HG03439 (cell line): ENCODE measurements at regions not wholly inside any gene's neighbourhood (a gene's known extent, or its start where the extent isn't known, plus 50 kb on each side); places are given as distances from the start of the nearest gene placed in this dataset.

Experiments used
- ATAC-seq: cut with Tn5 transposase; IDR thresholded peaks from one replicate; pipeline ENCODE4 v1.9.1; 2021; ENCODE audit warnings: mild to moderate bottlenecking, moderate library complexity; ENCODE audit not compliant: unreplicated experiment

- ATAC-seq = no peak
Measured at GRCh38 chr10:91127341-91128082, 93.0 kb upstream of the PCGF5 start.

- ATAC-seq = no peak
Measured at GRCh38 chr10:91135113-91135512, 85.3 kb upstream of the PCGF5 start.

- ATAC-seq = no peak
Measured at GRCh38 chr10:91137011-91137643, 83.3 kb upstream of the PCGF5 start.

DNA sequence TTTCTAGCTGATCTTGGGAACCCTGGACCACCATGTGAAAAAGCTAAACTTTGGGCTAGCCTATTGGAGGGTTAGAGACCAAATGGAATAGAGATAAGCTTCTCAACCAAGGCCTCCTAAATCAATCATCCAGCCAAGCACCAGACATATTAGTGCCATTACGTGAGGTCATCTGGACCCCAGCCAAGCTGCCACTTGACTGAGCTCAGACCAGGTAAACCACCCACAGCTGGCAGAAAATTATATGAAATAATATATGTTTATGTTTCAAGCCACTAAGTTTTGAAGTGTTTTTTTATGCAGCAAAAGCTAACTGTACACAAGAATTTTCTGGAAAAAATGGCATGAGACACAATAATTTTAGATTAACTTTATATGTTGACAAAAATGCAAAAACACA lies 82.6 kb upstream of the PCGF5 start:
- ATAC-seq = no peak

DNA sequence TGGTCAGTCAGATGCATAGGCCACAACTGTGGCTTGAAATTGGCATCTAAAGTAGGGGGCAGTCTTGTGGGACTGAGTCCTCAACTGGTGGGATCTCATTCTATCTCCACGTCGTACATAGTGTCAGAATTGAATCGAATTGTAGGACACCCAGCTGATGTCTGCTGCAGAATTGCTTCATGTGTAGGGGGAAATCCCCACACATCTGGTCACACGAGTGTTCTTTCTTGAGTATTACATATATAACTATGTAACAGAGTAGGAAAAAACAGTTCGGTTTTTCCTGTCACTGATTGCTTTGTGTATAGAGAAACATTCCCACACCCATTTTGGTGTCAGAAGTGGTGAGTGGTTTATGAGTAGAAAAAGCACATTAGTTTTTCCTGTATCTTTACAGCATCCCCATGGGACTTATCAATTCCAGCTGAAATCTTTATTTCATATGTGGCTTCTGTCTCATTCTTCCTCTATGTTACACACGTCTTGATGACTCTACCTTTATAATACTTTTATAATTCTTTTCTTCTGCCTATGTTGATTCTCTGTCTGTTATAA lies 79.4 kb upstream of the PCGF5 start:
- ATAC-seq = no peak

GRCh38 chr10:91144961-91145360 lies 75.5 kb upstream of the PCGF5 start:
- ATAC-seq = no peak

- ATAC-seq = no peak
Measured at GRCh38 chr10:91146146-91146545, 74.3 kb upstream of the PCGF5 start.

GRCh38 chr10:91149550-91149949 lies 70.9 kb upstream of the PCGF5 start:
- no peak for ATAC-seq

- no peak for ATAC-seq
Measured at GRCh38 chr10:91150631-91151030, 69.8 kb upstream of the PCGF5 start.

GRCh38 chr10:91153508-91153907 lies 67.0 kb upstream of the PCGF5 start:
- no peak for ATAC-seq

DNA sequence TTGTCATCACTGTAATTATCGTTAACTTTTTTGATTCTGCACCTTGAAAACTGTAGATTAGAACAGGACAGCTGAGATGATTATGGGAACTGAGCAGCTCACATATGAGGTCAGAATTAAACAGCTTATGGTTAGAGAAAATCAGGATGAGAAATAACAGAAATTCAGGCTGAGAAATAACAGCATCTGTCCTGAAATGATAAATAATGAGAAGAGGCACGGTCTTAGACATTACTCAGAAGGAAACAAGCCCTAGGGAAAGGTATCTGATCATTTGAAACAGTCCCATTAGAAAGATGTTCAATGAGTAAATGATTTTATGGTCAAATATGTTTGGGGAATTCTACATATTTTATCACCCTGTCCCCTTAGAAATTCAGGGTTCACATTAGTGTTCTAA lies 65.6 kb upstream of the PCGF5 start:
- no peak for ATAC-seq

GRCh38 chr10:91156196-91156595 lies 64.3 kb upstream of the PCGF5 start:
- ATAC-seq = no peak

DNA sequence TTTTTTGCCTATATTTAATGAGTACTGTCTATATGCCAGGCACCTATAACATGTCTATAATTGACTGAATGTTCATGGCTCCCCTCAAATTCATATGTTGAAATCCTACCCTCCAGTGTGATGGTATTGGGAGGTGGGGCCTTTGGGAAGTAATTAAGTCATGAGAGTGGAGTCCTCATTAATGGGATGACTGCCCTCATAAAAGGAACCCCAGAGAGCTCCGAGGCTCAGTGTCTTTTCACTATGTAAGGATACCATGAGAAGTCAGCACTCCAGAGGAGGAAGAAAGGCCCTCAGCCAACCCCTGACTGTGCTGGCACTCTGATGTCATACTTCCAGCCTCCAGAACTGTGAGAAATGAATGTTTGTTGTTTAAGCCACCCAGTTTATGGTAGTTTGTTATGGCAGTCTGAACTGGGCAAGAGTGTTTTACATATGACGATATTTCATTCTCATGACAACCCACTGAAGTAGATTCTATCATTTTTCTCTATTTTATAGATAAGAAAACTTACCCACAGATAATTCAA lies 61.1 kb upstream of the PCGF5 start:
- no peak for ATAC-seq

- ATAC-seq = no peak
Measured at GRCh38 chr10:91162050-91162494, 58.4 kb upstream of the PCGF5 start.

DNA sequence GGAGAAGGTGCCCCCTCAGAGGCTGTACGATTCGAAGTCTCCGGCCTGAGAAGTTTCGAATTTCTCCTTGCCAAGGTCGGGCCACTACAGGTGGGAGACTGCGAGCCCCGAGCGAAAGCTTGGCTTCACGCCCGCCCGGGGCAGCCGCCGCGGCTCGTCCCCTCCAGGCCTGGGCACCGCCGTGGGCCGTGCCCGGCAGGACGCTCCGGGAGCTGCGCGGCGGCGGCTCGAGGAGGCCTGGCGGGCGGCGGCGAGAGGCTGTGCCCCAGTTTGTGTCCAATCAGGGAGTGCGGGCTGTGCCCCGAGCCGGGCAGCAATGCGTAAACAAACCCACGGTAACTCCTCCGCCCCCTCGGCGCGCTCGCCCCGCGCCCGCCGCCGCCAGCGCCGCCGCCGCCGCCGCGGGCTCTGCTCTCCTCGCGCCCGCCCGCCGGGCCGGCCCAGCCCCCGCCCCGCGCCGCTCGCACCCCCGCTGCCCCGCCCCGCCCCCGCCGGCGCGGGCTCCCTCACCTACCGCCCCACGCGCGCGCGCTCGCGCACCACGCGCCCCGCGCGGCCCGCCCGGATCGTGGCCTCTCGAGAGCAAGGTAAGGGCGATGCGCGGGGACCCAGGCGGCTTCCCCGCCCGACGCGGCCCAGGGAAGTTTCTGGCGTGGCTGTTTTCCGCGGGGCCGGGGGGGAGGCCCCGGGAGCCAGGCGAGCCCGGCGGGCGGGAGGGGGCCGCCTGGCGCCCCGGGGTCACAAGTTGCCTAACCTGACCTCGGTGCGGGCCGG lies 57.8 kb upstream of the PCGF5 start:
- peak; percentile 63 for ATAC-seq

DNA sequence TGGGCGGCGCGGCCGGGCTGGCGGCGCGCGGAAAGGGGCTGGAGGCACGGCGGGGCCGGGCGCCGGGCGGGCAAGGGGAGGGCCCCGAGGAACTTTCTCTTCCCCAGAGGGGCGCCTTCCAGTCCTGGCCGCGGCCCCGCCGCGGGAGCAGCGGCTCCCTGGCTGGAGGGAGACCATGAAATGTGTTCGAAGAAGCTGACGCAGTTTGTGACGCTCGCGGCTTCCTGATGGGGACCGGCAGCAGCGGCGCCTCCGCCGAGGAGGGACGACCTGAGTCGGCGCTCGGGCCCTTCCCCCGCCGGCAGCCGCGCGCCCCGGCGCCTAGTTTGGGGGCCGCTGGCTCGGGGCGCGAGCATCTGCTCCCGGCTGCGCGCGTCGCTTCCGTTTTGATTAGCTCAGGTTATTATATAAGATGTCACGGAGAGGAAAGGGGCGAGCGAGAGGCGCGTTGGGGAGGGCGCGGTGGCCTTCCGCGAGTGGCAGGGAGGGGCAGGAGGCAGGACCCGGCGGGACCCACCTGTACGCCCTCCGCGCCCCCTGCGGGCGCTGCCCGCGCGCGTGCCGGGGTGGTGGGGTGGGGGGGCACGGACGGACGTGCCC lies 57.1 kb upstream of the PCGF5 start:
- ATAC-seq = peak; percentile 63

- ATAC-seq = peak; percentile 32
Measured at GRCh38 chr10:91163869-91164474, 56.5 kb upstream of the PCGF5 start.

GRCh38 chr10:91164520-91165065 lies 55.9 kb upstream of the PCGF5 start:
- ATAC-seq = no peak

GRCh38 chr10:91167406-91167805 lies 53.1 kb upstream of the PCGF5 start:
- no peak for ATAC-seq

DNA sequence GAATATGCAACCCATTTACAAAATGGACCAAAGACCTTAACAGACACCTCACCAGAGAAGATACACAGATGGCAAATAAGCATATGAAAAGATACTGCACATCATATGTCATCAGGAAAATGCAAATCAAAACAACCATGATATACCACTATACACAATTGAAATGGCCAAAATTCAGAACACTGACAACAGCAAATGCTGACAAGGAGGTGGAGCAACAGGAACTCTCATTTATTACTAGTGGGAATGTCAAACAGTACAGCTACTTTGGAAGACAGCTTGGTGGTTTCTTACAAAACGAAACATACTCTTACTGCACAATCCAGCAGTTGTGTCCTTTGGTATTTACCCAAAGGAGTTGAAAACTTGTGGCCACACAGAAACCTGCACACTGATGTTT lies 50.0 kb upstream of the PCGF5 start:
- no peak for ATAC-seq
